ENCODE measurements at regions not wholly inside any gene's neighbourhood (a gene's known extent, or its start where the extent isn't known, plus 50 kb on each side); places are given as distances from the start of the nearest gene placed in this dataset.
"Not testable (repeated sequence)": the region's sequence is repeated elsewhere in the genome, so short reads cannot be mapped to it uniquely, and the experiment has no call there.

DNA sequence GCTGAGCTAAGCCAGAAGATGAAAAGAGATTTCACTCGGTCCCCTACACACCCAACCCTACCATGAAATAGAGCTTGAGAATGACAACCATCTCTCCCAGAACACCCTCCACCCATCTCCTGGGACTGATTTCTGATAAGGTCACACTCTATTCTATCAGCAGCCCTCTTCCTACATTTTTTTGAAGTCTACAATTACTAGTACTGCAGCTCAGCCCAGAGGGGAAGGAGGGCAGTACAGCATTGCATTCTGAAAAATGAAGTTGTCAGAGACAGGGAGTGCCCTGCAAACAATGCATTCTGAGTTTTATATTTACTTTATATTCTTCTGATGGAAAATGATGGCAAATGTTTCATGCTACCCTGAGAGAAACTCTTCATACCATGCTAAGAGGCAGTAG, 318.5 kb downstream of the BCAT1 start:
- TF ChIP-seq ZNF384 (IDR thresholded peaks at IDR 0.05) (no peak), LEF1 (IDR thresholded peaks at IDR 0.05; ENCODE audit: borderline replicate concordance) (no peak), CTBP1 (IDR thresholded peaks at IDR 0.05; ENCODE audit: borderline replicate concordance) (no peak), FOXM1 (IDR thresholded peaks at IDR 0.05; ENCODE audit: borderline replicate concordance) (no peak), ARNT (IDR thresholded peaks at IDR 0.05) (no peak), SUZ12 (IDR thresholded peaks at IDR 0.05) (no peak), NFRKB (IDR thresholded peaks at IDR 0.05) (no peak)
- DNase-seq (ENCODE audit: extremely low spot score), result no peak
- ChIA-PET POLR2A (no interaction called here), CTCF (no interaction called here)

DNA sequence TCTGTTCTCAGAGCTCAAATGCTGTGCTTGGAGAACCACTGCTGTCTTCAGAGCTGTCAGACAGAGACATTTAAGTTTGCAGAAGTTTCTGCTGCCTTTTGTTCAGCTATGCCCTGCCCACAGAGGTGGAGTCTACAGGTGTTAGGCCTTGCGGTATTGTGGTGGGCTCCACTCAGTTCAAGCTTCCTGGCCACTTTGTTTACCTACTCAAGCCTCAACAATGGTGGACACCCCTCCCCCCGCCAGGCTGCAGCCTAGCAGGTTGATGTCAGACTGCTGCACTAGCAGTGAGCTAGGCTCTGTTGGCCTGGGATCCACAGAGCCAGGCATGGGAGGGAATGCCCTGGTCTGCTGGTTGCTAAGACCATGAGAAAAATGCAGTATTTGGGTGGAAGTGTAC, 323.8 kb downstream of the BCAT1 start:
- ChIA-PET POLR2A (no interaction called here), CTCF (interaction anchor here (0.6 kb wide), 1 partner anchor 88 kb away, joined by 3 read pairs; no protein-coding TSS in a partner anchor)
- no peak for TF ChIP-seq SP1 (IDR thresholded peaks at IDR 0.05)
- TF ChIP-seq FOXM1 (IDR thresholded peaks at IDR 0.05; ENCODE audit: borderline replicate concordance), result no peak
- TF ChIP-seq HDGF (IDR thresholded peaks at IDR 0.05; ENCODE audit: borderline replicate concordance), result no peak
- DNase-seq (ENCODE audit: extremely low spot score), result no peak

DNA sequence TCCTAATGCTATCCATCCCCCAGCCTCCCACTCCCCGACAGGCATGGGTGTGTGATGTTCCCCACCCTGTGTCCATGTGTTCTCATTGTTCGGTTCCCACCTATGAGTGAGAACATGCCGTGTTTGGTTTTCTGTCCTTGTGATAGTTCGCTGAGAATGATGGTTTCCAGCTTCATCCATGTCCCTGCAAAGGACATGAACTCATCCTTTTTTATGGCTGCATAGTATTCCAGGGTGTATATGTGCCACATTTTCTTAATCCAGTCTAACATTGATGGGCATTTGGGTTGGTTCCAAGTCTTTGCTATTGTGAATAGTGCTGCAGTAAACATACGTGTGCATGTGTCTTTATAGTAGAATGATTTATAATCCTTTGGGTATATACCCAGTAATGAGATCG, 328.9 kb downstream of the BCAT1 start:
- CTCF ChIA-PET; DNase-seq (ENCODE audit: extremely low spot score); POLR2A ChIA-PET: not testable (repeated sequence)

DNA sequence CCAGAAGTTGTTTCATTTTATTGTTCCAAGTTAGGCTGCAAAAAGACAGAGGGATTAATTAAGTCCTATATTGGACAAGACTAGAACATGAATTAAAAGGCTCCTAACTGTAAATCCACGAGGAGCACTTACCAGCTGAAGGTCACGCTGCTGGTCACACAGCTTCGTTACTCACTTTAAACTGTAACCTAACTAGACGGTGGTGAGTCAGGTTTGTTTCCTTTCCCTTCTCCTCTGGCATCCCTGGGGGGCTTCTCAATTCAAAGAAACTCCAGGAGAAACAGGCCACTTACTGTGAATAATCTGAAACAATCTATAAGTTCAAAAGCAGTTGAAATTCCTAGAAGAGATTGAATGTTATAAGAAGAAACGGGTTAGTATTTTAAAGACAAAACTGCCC, 331.4 kb downstream of the BCAT1 start:
- no peak for DNase-seq (ENCODE audit: extremely low spot score)
- POLR2A ChIA-PET, result no interaction called here
- CTCF ChIA-PET, result no interaction called here
- no peak for TF ChIP-seq CTBP1 (IDR thresholded peaks at IDR 0.05; ENCODE audit: borderline replicate concordance)
- TF ChIP-seq SUZ12 (IDR thresholded peaks at IDR 0.05), result no peak
- no peak for TF ChIP-seq FOXK2 (IDR thresholded peaks at IDR 0.05)
- TF ChIP-seq LEF1 (IDR thresholded peaks at IDR 0.05; ENCODE audit: borderline replicate concordance), result no peak
- TF ChIP-seq HDGF (IDR thresholded peaks at IDR 0.05; ENCODE audit: borderline replicate concordance), result no peak
- TF ChIP-seq FOXM1 (IDR thresholded peaks at IDR 0.05; ENCODE audit: borderline replicate concordance), result no peak
- no peak for TF ChIP-seq ZNF384 (IDR thresholded peaks at IDR 0.05)

DNA sequence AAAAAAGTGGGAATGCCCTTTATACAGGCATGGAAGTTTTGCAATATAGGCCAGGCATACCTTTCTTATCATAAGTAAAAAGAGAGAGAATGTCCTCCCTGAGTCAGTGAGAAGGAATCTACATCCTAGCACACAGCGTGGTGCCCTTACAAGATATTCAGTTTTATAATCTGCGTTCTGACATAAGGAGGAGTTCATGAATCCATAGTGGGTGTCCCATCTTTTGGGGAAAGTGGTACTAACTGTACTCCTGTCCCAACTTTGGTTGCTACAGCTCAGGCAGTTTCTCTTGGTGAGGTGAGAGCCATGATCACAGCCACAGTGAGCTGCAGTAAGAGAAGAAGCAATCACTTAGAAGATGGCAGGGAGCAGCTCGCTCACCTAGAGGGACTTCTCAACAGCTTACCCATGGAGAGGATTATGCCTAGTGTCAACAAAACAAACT, 332.9 kb downstream of the BCAT1 start:
- CTCF ChIA-PET, result no interaction called here
- no peak for TF ChIP-seq ELF4 (IDR thresholded peaks at IDR 0.05)
- TF ChIP-seq L3MBTL2 (conservative IDR thresholded peaks at IDR 0.05), result no peak
- no peak for TF ChIP-seq FOXM1 (IDR thresholded peaks at IDR 0.05; ENCODE audit: borderline replicate concordance)
- no peak for TF ChIP-seq SUZ12 (IDR thresholded peaks at IDR 0.05)
- no peak for TF ChIP-seq BHLHE40 (IDR thresholded peaks at IDR 0.05; ENCODE audit: borderline replicate concordance)
- TF ChIP-seq LEF1 (IDR thresholded peaks at IDR 0.05; ENCODE audit: borderline replicate concordance), result no peak
- TF ChIP-seq NFRKB (IDR thresholded peaks at IDR 0.05), result no peak
- TF ChIP-seq, protein P1, sequence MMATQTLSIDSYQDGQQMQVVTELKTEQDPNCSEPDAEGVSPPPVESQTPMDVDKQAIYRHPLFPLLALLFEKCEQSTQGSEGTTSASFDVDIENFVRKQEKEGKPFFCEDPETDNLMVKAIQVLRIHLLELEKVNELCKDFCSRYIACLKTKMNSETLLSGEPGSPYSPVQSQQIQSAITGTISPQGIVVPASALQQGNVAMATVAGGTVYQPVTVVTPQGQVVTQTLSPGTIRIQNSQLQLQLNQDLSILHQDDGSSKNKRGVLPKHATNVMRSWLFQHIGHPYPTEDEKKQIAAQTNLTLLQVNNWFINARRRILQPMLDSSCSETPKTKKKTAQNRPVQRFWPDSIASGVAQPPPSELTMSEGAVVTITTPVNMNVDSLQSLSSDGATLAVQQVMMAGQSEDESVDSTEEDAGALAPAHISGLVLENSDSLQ (IDR thresholded peaks at IDR 0.05), result no peak
- TF ChIP-seq TARDBP (IDR thresholded peaks at IDR 0.05), result no peak
- no peak for TF ChIP-seq SP1 (IDR thresholded peaks at IDR 0.05)
- no peak for TF ChIP-seq ZNF384 (IDR thresholded peaks at IDR 0.05)
- TF ChIP-seq FOXA1 (IDR thresholded peaks at IDR 0.05), result no peak
- no peak for TF ChIP-seq FOXK2 (IDR thresholded peaks at IDR 0.05)
- TF ChIP-seq ARNT (IDR thresholded peaks at IDR 0.05), result no peak
- no peak for TF ChIP-seq CTBP1 (IDR thresholded peaks at IDR 0.05; ENCODE audit: borderline replicate concordance)
- TF ChIP-seq HDGF (IDR thresholded peaks at IDR 0.05; ENCODE audit: borderline replicate concordance), result no peak
- no peak for DNase-seq (ENCODE audit: extremely low spot score)
- POLR2A ChIA-PET, result no interaction called here

DNA sequence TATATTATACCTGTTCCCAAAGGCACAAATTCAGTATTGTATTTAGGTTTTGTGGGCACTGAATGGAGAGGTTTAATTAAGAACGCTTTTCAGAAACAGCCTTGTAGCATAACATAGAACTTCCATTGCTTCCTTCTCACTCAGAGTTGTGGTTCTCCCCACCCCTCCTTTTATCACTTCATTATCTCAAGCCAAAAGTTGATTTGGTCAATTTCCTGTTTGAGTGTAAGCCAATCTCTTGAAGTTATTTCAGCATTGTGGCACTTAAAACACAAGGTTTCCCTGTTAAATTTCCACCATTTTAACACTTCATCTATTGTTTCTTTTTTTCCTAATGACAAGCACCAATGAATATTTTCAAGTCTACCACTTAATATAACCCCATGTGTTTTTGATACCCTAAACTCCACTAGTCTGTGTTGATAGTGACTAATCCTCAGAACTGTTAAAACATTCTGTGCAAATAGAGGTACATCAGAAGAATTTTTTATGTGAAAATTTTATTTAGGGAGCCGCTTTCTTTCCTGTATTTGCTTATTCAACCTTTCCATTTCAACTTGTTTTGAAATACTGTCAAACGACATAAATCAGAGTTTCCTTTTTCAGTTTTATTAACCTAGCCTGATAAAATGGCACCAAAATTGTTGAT, 340.1 kb downstream of the BCAT1 start:
- CTCF ChIA-PET, result no interaction called here
- POLR2A ChIA-PET, result no interaction called here
- no peak for DNase-seq (ENCODE audit: extremely low spot score)
- TF ChIP-seq L3MBTL2 (conservative IDR thresholded peaks at IDR 0.05), result no peak
- no peak for TF ChIP-seq FOXA1 (IDR thresholded peaks at IDR 0.05)
- TF ChIP-seq ARNT (IDR thresholded peaks at IDR 0.05), result no peak
- TF ChIP-seq ZNF384 (IDR thresholded peaks at IDR 0.05), result no peak
- TF ChIP-seq TARDBP (IDR thresholded peaks at IDR 0.05), result no peak
- TF ChIP-seq SUZ12 (IDR thresholded peaks at IDR 0.05), result no peak
- TF ChIP-seq LEF1 (IDR thresholded peaks at IDR 0.05; ENCODE audit: borderline replicate concordance), result no peak
- TF ChIP-seq ELF4 (IDR thresholded peaks at IDR 0.05), result no peak
- TF ChIP-seq FOXK2 (IDR thresholded peaks at IDR 0.05), result no peak
- no peak for TF ChIP-seq NFRKB (IDR thresholded peaks at IDR 0.05)

DNA sequence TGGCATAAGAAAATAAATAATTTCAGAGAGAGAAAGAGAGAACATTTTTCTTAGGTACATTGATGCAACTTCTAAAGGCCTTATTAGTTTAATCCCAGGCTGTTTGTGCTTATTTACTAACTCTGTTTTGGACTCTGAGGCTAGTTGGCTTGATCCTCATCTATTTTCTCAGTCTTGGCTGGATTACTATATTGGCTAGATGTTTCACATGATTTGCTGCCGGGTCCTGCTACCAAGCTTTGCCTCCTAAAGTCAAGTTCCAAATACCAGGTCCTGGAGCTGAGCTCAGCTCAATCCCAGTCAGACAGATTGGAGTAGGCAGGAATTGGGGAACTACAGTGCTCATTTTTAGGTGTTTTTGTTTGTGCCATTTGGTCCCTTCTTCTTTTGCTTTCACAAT, 340.8 kb downstream of the BCAT1 start:
- ChIA-PET POLR2A (no interaction called here), CTCF (no interaction called here)
- no peak for TF ChIP-seq ELF4 (IDR thresholded peaks at IDR 0.05)
- no peak for TF ChIP-seq FOXK2 (IDR thresholded peaks at IDR 0.05)
- no peak for TF ChIP-seq ARNT (IDR thresholded peaks at IDR 0.05)
- no peak for TF ChIP-seq LEF1 (IDR thresholded peaks at IDR 0.05; ENCODE audit: borderline replicate concordance)
- TF ChIP-seq FOXM1 (IDR thresholded peaks at IDR 0.05; ENCODE audit: borderline replicate concordance), result no peak
- TF ChIP-seq, protein P1 (IDR thresholded peaks at IDR 0.05), result no peak
- TF ChIP-seq BHLHE40 (IDR thresholded peaks at IDR 0.05; ENCODE audit: borderline replicate concordance), result no peak
- no peak for TF ChIP-seq SP1 (IDR thresholded peaks at IDR 0.05)
- no peak for TF ChIP-seq L3MBTL2 (conservative IDR thresholded peaks at IDR 0.05)
- TF ChIP-seq HDGF (IDR thresholded peaks at IDR 0.05; ENCODE audit: borderline replicate concordance), result no peak
- no peak for TF ChIP-seq ZNF384 (IDR thresholded peaks at IDR 0.05)
- no peak for TF ChIP-seq CTBP1 (IDR thresholded peaks at IDR 0.05; ENCODE audit: borderline replicate concordance)
- no peak for TF ChIP-seq TARDBP (IDR thresholded peaks at IDR 0.05)
- no peak for TF ChIP-seq NFRKB (IDR thresholded peaks at IDR 0.05)
- TF ChIP-seq SUZ12 (IDR thresholded peaks at IDR 0.05), result no peak
- DNase-seq (ENCODE audit: extremely low spot score), result no peak
